ENCODE measurements at regions not wholly inside any gene's neighbourhood (a gene's known extent, or its start where the extent isn't known, plus 50 kb on each side); places are given as distances from the start of the nearest gene placed in this dataset.
"Not testable (repeated sequence)": the region's sequence is repeated elsewhere in the genome, so short reads cannot be mapped to it uniquely, and the experiment has no call there.

GRCh38 chr5:75885849-75886596 lies 168.8 kb upstream of the POC5 start:
- peak; percentile 81 for TF ChIP-seq CTCF (IDR thresholded peaks at IDR 0.05; ENCODE audit: low read depth, low read length)
- no peak for TF ChIP-seq EZH2phosphoT487 (IDR thresholded peaks at IDR 0.05; ENCODE audit: low read depth)
- Histone ChIP-seq H4K20me1 (ENCODE audit: insufficient read depth, low read length) (no peaks in the 10 kb centered on the region), H3K27ac (ENCODE audit: low read length) (peak overlapping the region; percentile 51), H3K4me1 (ENCODE audit: low read length) (peaks cover 24% of the 10 kb centered on the region), H3K9me3 (ENCODE audit: insufficient read depth, low read length) (no peaks in the 10 kb centered on the region), H3K4me2 (ENCODE audit: low read length) (peak overlapping the region; percentile 54), H3K79me2 (ENCODE audit: low read length) (no peaks in the 10 kb centered on the region), H3K27me3 (ENCODE audit: low read depth, low read length) (no peaks in the 10 kb centered on the region), H3K36me3 (replicated peaks; ENCODE audit: low read depth, low read length) (no peaks in the 10 kb centered on the region), H3K9ac (ENCODE audit: low read length) (peak overlapping the region; percentile 18; the same call in 1 of the 2 replicates), H2AFZ (ENCODE audit: low read depth, low read length) (peak overlapping the region; percentile 79; the same call in 1 of the 2 replicates), H3K4me3 (ENCODE audit: low read length) (no peak overlapping the region; the same call in 1 of the 2 replicates)

GRCh38 chr5:75885321-75885720 lies 168.1 kb upstream of the POC5 start:
- Histone ChIP-seq H2AFZ (ENCODE audit: low read depth, low read length) (no peak overlapping the region), H3K36me3 (replicated peaks; ENCODE audit: low read depth, low read length) (no peaks in the 10 kb centered on the region), H3K9ac (ENCODE audit: low read length) (no peak overlapping the region; the same call in 1 of the 2 replicates), H3K79me2 (ENCODE audit: low read length) (no peaks in the 10 kb centered on the region), H3K4me3 (ENCODE audit: low read length) (no peak overlapping the region; the same call in 1 of the 2 replicates), H4K20me1 (ENCODE audit: insufficient read depth, low read length) (no peaks in the 10 kb centered on the region), H3K4me1 (ENCODE audit: low read length) (peaks cover 24% of the 10 kb centered on the region), H3K9me3 (ENCODE audit: insufficient read depth, low read length) (no peaks in the 10 kb centered on the region), H3K27ac (ENCODE audit: low read length) (peak overlapping the region; percentile 51), H3K4me2 (ENCODE audit: low read length) (peak overlapping the region; percentile 54), H3K27me3 (ENCODE audit: low read depth, low read length) (no peaks in the 10 kb centered on the region)
- TF ChIP-seq CTCF (IDR thresholded peaks at IDR 0.05; ENCODE audit: low read depth, low read length) (no peak), EZH2phosphoT487 (IDR thresholded peaks at IDR 0.05; ENCODE audit: low read depth) (no peak)

- Histone ChIP-seq H3K4me3 (ENCODE audit: low read length) (no peak overlapping the region), H3K9ac (ENCODE audit: low read length) (no peak overlapping the region), H3K36me3 (replicated peaks; ENCODE audit: low read depth, low read length) (no peaks in the 10 kb centered on the region), H4K20me1 (ENCODE audit: insufficient read depth, low read length) (no peaks in the 10 kb centered on the region), H3K27ac (ENCODE audit: low read length) (no peak overlapping the region), H2AFZ (ENCODE audit: low read depth, low read length) (no peak overlapping the region), H3K4me1 (ENCODE audit: low read length) (no peaks in the 10 kb centered on the region), H3K79me2 (ENCODE audit: low read length) (no peaks in the 10 kb centered on the region), H3K4me2 (ENCODE audit: low read length) (no peak overlapping the region), H3K27me3 (ENCODE audit: low read depth, low read length) (no peaks in the 10 kb centered on the region), H3K9me3 (ENCODE audit: insufficient read depth, low read length) (no peaks in the 10 kb centered on the region)
- TF ChIP-seq CTCF (IDR thresholded peaks at IDR 0.05; ENCODE audit: low read depth, low read length), result no peak
- TF ChIP-seq EZH2phosphoT487 (IDR thresholded peaks at IDR 0.05; ENCODE audit: low read depth), result no peak
These were observed 152.7 kb upstream of the POC5 start for GRCh38 chr5:75869891-75870290.

- H3K27me3 ChIP-seq (ENCODE audit: low read depth, low read length), result no peaks in the 10 kb centered on the region
- no peaks in the 10 kb centered on the region for H3K79me2 ChIP-seq (ENCODE audit: low read length)
- H3K36me3 ChIP-seq (replicated peaks; ENCODE audit: low read depth, low read length), result no peaks in the 10 kb centered on the region
- no peak overlapping the region for H2AFZ ChIP-seq (ENCODE audit: low read depth, low read length)
- no peaks in the 10 kb centered on the region for H3K9me3 ChIP-seq (ENCODE audit: insufficient read depth, low read length)
- H3K9ac ChIP-seq (ENCODE audit: low read length), result no peak overlapping the region
- H3K4me3 ChIP-seq (ENCODE audit: low read length), result no peak overlapping the region
- no peak overlapping the region for H3K27ac ChIP-seq (ENCODE audit: low read length)
- TF ChIP-seq EZH2phosphoT487 (IDR thresholded peaks at IDR 0.05; ENCODE audit: low read depth), result no peak
- TF ChIP-seq CTCF (IDR thresholded peaks at IDR 0.05; ENCODE audit: low read depth, low read length), result no peak
- no peaks in the 10 kb centered on the region for H3K4me1 ChIP-seq (ENCODE audit: low read length)
- no peaks in the 10 kb centered on the region for H4K20me1 ChIP-seq (ENCODE audit: insufficient read depth, low read length)
- H3K4me2 ChIP-seq (ENCODE audit: low read length), result no peak overlapping the region
These were observed 145.6 kb upstream of the POC5 start for GRCh38 chr5:75862872-75863271.

- H3K27me3 ChIP-seq (ENCODE audit: low read depth, low read length); H3K9ac ChIP-seq (ENCODE audit: low read length); H2AFZ ChIP-seq (ENCODE audit: low read depth, low read length); H3K79me2 ChIP-seq (ENCODE audit: low read length); H3K9me3 ChIP-seq (ENCODE audit: insufficient read depth, low read length); H3K4me3 ChIP-seq (ENCODE audit: low read length); H3K27ac ChIP-seq (ENCODE audit: low read length); H3K4me2 ChIP-seq (ENCODE audit: low read length); H4K20me1 ChIP-seq (ENCODE audit: insufficient read depth, low read length); H3K4me1 ChIP-seq (ENCODE audit: low read length); H3K36me3 ChIP-seq (replicated peaks; ENCODE audit: low read depth, low read length): not testable (repeated sequence)
These were observed 142.4 kb upstream of the POC5 start for GRCh38 chr5:75859621-75860020.

Measured in OCI-LY3 (cell line).